ENCODE measurements at regions not wholly inside any gene's neighbourhood (a gene's known extent, or its start where the extent isn't known, plus 50 kb on each side); places are given as distances from the start of the nearest gene placed in this dataset.

GRCh38 chr2:223701761-223702160 lies 99.6 kb upstream of the SCG2 start:
- no peaks in the 10 kb centered on the region for H4K20me1 ChIP-seq (replicated peaks; ENCODE audit: insufficient read depth)
- H3K4me2 ChIP-seq: no peak overlapping the region
- H2AFZ ChIP-seq: no peak overlapping the region
- Mint-ChIP-seq H3K4me3 (no peak overlapping the region), H3K36me3 (ENCODE audit: low read depth) (no peaks in the 10 kb centered on the region), H3K9me3 (no peaks in the 10 kb centered on the region), H3K27me3 (ENCODE audit: insufficient read depth, low read depth, poor library complexity) (no peaks in the 10 kb centered on the region), H3K27ac (no peak overlapping the region), H3K4me1 (no peaks in the 10 kb centered on the region)
- no peak for ATAC-seq
- H3K4me3 ChIP-seq: no peak overlapping the region
- no peaks in the 10 kb centered on the region for H3K36me3 ChIP-seq (ENCODE audit: insufficient read depth)
- no peak for TF ChIP-seq CTCF (conservative IDR thresholded peaks at IDR 0.05; ENCODE audit: low read depth in 2 of 2)
- no peaks in the 10 kb centered on the region for H3K4me1 ChIP-seq (ENCODE audit: insufficient read depth)
- no peaks in the 10 kb centered on the region for H3K79me2 ChIP-seq (replicated peaks; ENCODE audit: insufficient read depth)
- no peaks in the 10 kb centered on the region for H3F3A ChIP-seq (replicated peaks; ENCODE audit: low read depth)
- H3K27ac ChIP-seq (ENCODE audit: low read depth): no peak overlapping the region
- no peaks in the 10 kb centered on the region for H3K27me3 ChIP-seq (ENCODE audit: insufficient read depth)
- DNase-seq (ENCODE audit: low spot score): no peak
- H3K9me2 ChIP-seq (ENCODE audit: insufficient read depth): 0 out of 2 replicates have a peak, but pooled peaks cover 2% of the 10 kb centered on the region

DNA sequence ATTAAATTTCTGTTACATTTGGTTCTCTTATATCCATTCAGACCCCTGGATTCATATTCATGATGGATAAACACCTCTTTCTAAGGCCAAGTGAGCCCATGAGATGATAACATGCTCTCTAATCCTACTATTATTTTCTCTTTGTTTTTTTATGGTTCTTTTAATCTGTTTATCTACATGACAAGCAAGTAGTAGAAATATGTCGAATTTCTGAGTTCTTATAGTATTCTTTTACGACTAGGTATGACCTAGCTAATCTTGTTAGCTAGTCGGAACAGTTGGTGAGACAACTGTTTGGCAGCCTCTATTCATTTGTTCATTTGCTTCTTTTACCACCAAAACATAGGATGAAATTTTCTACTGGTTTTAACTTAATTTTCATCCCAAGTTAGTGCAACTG lies 98.1 kb upstream of the SCG2 start:
- no peak overlapping the region for H3K27ac ChIP-seq (ENCODE audit: low read depth)
- H3F3A ChIP-seq (replicated peaks; ENCODE audit: low read depth): no peaks in the 10 kb centered on the region
- no peak for ATAC-seq
- Mint-ChIP-seq H3K27ac (no peak overlapping the region), H3K27me3 (ENCODE audit: insufficient read depth, low read depth, poor library complexity) (no peaks in the 10 kb centered on the region), H3K4me1 (no peaks in the 10 kb centered on the region), H3K9me3 (no peaks in the 10 kb centered on the region), H3K36me3 (ENCODE audit: low read depth) (no peaks in the 10 kb centered on the region), H3K4me3 (no peak overlapping the region)
- no peak overlapping the region for H2AFZ ChIP-seq
- H4K20me1 ChIP-seq (replicated peaks; ENCODE audit: insufficient read depth): no peaks in the 10 kb centered on the region
- no peak overlapping the region for H3K4me2 ChIP-seq
- no peak overlapping the region for H3K4me3 ChIP-seq
- H3K9me2 ChIP-seq (ENCODE audit: insufficient read depth): 0 out of 2 replicates have a peak, but pooled peaks cover 2% of the 10 kb centered on the region
- no peak for DNase-seq (ENCODE audit: low spot score)
- H3K27me3 ChIP-seq (ENCODE audit: insufficient read depth): no peaks in the 10 kb centered on the region
- no peaks in the 10 kb centered on the region for H3K36me3 ChIP-seq (ENCODE audit: insufficient read depth)
- no peaks in the 10 kb centered on the region for H3K4me1 ChIP-seq (ENCODE audit: insufficient read depth)
- no peaks in the 10 kb centered on the region for H3K79me2 ChIP-seq (replicated peaks; ENCODE audit: insufficient read depth)
- TF ChIP-seq STAT1 (IDR thresholded peaks at IDR 0.05; ENCODE audit: unreplicated experiment) (no peak), EZH2 (IDR thresholded peaks at IDR 0.05; ENCODE audit: low read depth, unreplicated experiment) (no peak), NANOG (IDR thresholded peaks at IDR 0.05; ENCODE audit: borderline replicate concordance) (no peak), EZH2phosphoT487 (IDR thresholded peaks at IDR 0.05; ENCODE audit: unreplicated experiment) (no peak), ZNF114 (CRISPR knock-in tag; IDR thresholded peaks at IDR 0.05) (no peak), REST (IDR thresholded peaks at IDR 0.05; ENCODE audit: unreplicated experiment) (no peak), CTCF (conservative IDR thresholded peaks at IDR 0.05; ENCODE audit: low read depth in 2 of 2) (no peak), ZNF331 (CRISPR knock-in tag; IDR thresholded peaks at IDR 0.05; ENCODE audit: low read depth) (no peak), POLR2AphosphoS5 (IDR thresholded peaks at IDR 0.05; ENCODE audit: low read depth) (no peak)

Measured in GM23338 (cell line).